H9 (cell line): ENCODE measurements at regions not wholly inside any gene's neighbourhood (a gene's known extent, or its start where the extent isn't known, plus 50 kb on each side); places are given as distances from the start of the nearest gene placed in this dataset.

Source experiments
- DNase-seq: peaks from one replicate; pipeline ENCODE4 v3.0.0-alpha.2; 2017
- H2AFZ ChIP-seq: one replicate; pipeline ENCODE4 v1.6.1; 2013; ENCODE audit warnings: mild to moderate bottlenecking, low read length, control low read depth, moderate library complexity
- H2AK5ac ChIP-seq: 2 replicates; pipeline ENCODE4 v1.6.1; 2013; ENCODE audit warnings: low read length, control low read depth, mixed read lengths; ENCODE audit not compliant: insufficient read length
- H2BK120ac ChIP-seq: one replicate; pipeline ENCODE4 v1.6.1; 2013; ENCODE audit warnings: low read depth, mild to moderate bottlenecking, low read length, control low read depth, inconsistent platforms; ENCODE audit not compliant: poor library complexity, severe bottlenecking
- H2BK12ac ChIP-seq: 2 replicates; pipeline ENCODE4 v1.6.1; 2013; ENCODE audit warnings: low read length, control low read depth, mixed read lengths, low read depth; ENCODE audit not compliant: insufficient read length
- H2BK15ac ChIP-seq: 2 replicates; pipeline ENCODE4 v1.6.1; 2013; ENCODE audit warnings: low read depth, low read length, control low read depth
- H2BK20ac ChIP-seq: one replicate; pipeline ENCODE4 v1.6.1; 2013; ENCODE audit warnings: low read depth, mild to moderate bottlenecking, low read length, control low read depth, inconsistent platforms; ENCODE audit not compliant: poor library complexity, severe bottlenecking
- H2BK5ac ChIP-seq: 2 replicates; pipeline ENCODE4 v1.6.1; 2013; ENCODE audit warnings: low read length, control low read depth, mixed read lengths; ENCODE audit not compliant: insufficient read length
- H3K14ac ChIP-seq: 2 replicates; pipeline ENCODE4 v1.6.1; 2013; ENCODE audit warnings: low read length, control low read depth; ENCODE audit not compliant: insufficient read depth
- H3K18ac ChIP-seq: 2 replicates; pipeline ENCODE4 v1.6.1; 2013; ENCODE audit warnings: low read depth, mild to moderate bottlenecking, mixed read lengths, low read length, control low read depth; ENCODE audit not compliant: insufficient read length
- H3K23ac ChIP-seq: 2 replicates; pipeline ENCODE4 v1.6.1; 2013; ENCODE audit warnings: low read length, control low read depth, mixed read lengths, low read depth; ENCODE audit not compliant: insufficient read length
- H3K23me2 ChIP-seq: 2 replicates; pipeline ENCODE4 v1.6.1; 2013; ENCODE audit warnings: low read depth, mild to moderate bottlenecking, mixed read lengths, low read length, control low read depth; ENCODE audit not compliant: insufficient read length, poor library complexity, severe bottlenecking
- H3K27ac ChIP-seq: 2 replicates; pipeline ENCODE4 v1.5.1; 2013; ENCODE audit warnings: low read length, control low read depth, mixed read lengths, low read depth; ENCODE audit not compliant: insufficient read length
- H3K27me3 ChIP-seq: 2 replicates; pipeline ENCODE4 v1.6.1; 2013; ENCODE audit warnings: low read length, control low read depth, inconsistent platforms; ENCODE audit not compliant: insufficient read depth
- H3K4ac ChIP-seq: 2 replicates; pipeline ENCODE4 v1.6.1; 2013; ENCODE audit warnings: low read depth, mild to moderate bottlenecking, control low read depth, inconsistent platforms, low read length, moderate library complexity
- H3K4me1 ChIP-seq: 2 replicates; pipeline ENCODE4 v1.6.1; 2013; ENCODE audit warnings: low read length, control low read depth, inconsistent platforms; ENCODE audit not compliant: insufficient read depth
- H3K4me2 ChIP-seq: 2 replicates; pipeline ENCODE4 v1.6.1; 2013; ENCODE audit warnings: low read length, control low read depth, mixed read lengths; ENCODE audit not compliant: insufficient read length, insufficient read depth
- H3K56ac ChIP-seq: 2 replicates; pipeline ENCODE4 v1.6.1; 2013; ENCODE audit warnings: low read depth, mild to moderate bottlenecking, mixed read lengths, low read length, control low read depth; ENCODE audit not compliant: insufficient read length
- H3K79me1 ChIP-seq: 2 replicates; pipeline ENCODE4 v1.6.1; 2013; ENCODE audit warnings: low read depth, mild to moderate bottlenecking, moderate library complexity, low read length, control low read depth, inconsistent platforms; ENCODE audit not compliant: insufficient read depth, poor library complexity, severe bottlenecking
- H3K79me2 ChIP-seq: 2 replicates; pipeline ENCODE4 v1.6.1; 2013; ENCODE audit warnings: low read length, control low read depth, inconsistent platforms; ENCODE audit not compliant: insufficient read depth
- H3K9ac ChIP-seq: 2 replicates; pipeline ENCODE4 v1.6.1; 2013; ENCODE audit warnings: low read length, control low read depth, mixed read lengths; ENCODE audit not compliant: insufficient read length; ENCODE audit errors: extremely low read depth
- H3K9me3 ChIP-seq: one replicate; pipeline ENCODE4 v1.6.1; 2013; ENCODE audit warnings: low read depth, low read length, inconsistent platforms; ENCODE audit not compliant: control insufficient read depth
- H3T11ph ChIP-seq: one replicate; pipeline ENCODE4 v1.6.1; 2013; ENCODE audit warnings: mild to moderate bottlenecking, low read length, control low read depth, inconsistent platforms
- H4K20me1 ChIP-seq: one replicate; pipeline ENCODE4 v1.6.1; 2013; ENCODE audit not compliant: control insufficient read depth, insufficient read length, insufficient read depth
- H4K5ac ChIP-seq: 2 replicates; pipeline ENCODE4 v1.6.1; 2013; ENCODE audit warnings: low read depth, mild to moderate bottlenecking, mixed read lengths, low read length, control low read depth; ENCODE audit not compliant: insufficient read length
- H4K8ac ChIP-seq: replicated peaks from 2 replicates; pipeline ENCODE4 v1.6.1; 2013; ENCODE audit warnings: low read length, control low read depth, mixed read lengths, low read depth; ENCODE audit not compliant: insufficient read length
- H4K91ac ChIP-seq: 2 replicates; pipeline ENCODE4 v1.6.1; 2013; ENCODE audit warnings: low read depth, mild to moderate bottlenecking, moderate library complexity, mixed read lengths, low read length, control low read depth; ENCODE audit not compliant: insufficient read length
- H3K27ac Mint-ChIP-seq, 3 experiments: 2 replicates in 2 of 3; 3 replicates in 1 of 3; pipeline ENCODE4 v1.8.0; 2020 to 2021; ENCODE audit warnings: mixed read lengths in 3 of 3, mild to moderate bottlenecking in 1 of 3, moderate library complexity in 1 of 3
- H3K27me3 Mint-ChIP-seq: 2 replicates; pipeline ENCODE4 v1.8.0; 2021; ENCODE audit warnings: low read depth, mild to moderate bottlenecking, moderate library complexity, mixed read lengths
- H3K36me3 Mint-ChIP-seq, 3 experiments: 2 replicates in 2 of 3; 3 replicates in 1 of 3; pipeline ENCODE4 v1.8.0; 2020 to 2021; ENCODE audit warnings: low read depth in 3 of 3, mixed read lengths in 3 of 3; ENCODE audit not compliant: insufficient read depth in 1 of 3
- H3K4me1 Mint-ChIP-seq, 2 experiments: 2 replicates each; pipeline ENCODE4 v1.8.0; 2020; ENCODE audit warnings: mixed read lengths in 2 of 2
- H3K4me3 Mint-ChIP-seq, 2 experiments: 2 replicates in 1 of 2; 3 replicates in 1 of 2; pipeline ENCODE4 v1.8.0; 2020 to 2021; ENCODE audit warnings: mild to moderate bottlenecking in 2 of 2, mixed read lengths in 2 of 2, moderate library complexity in 1 of 2
- H3K9me3 Mint-ChIP-seq, 2 experiments: 2 replicates in 1 of 2; 3 replicates in 1 of 2; pipeline ENCODE4 v1.8.0; 2020; ENCODE audit warnings: mild to moderate bottlenecking in 2 of 2, mixed read lengths in 2 of 2, moderate library complexity in 1 of 2
- WGBS: extraction: QIAGEN DNeasy Blood & Tissue Kit; methylation state at CpG from one replicate; pipeline ENCODE4 v1.1.7; 2013; ENCODE audit warnings: missing lambda C conversion rate, low lambda C conversion rate, mixed read lengths; ENCODE audit not compliant: insufficient read length; ENCODE audit errors: extremely low coverage; 5-methylcytosine and 5-hydroxymethylcytosine counted together
- TF ChIP-seq, protein P1 (sequence below): fragments of 200-600 bp; sonication (generic); conservative IDR thresholded peaks from 3 replicates; pipeline ENCODE4 v1.8.0; 2021; ENCODE audit warnings: antibody characterized with exemption, mild to moderate bottlenecking

DNA sequence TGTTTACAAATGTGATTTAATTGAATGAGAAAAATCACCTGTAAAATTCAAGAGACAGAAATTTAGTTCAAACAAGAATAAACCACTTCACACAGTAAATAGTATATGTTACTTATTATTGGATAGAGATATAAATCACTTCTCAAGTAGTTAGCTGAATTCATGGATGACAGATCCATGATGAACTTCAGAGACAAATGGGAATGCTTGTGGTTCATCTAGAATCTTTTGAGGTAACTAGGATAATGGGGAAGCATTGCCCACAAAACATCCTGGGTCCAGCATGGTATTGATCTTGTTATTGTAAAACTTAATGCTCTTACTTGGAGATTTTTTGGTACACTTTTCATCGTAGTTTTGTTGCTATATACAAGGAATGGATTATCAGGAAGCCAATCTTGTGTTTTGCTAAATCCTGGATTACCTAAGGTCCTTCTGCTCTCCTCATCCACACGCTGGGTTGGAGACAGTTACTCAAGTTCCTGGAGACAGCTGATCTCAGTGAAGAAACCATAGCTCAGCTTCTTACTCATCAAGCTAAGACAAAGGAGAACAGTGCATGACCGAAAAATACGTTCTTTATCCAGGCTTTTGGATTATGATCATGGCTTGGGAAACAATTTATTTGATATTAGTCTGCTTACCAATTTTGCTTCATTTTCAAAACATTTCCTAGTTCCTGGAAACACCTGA, 142.5 kb upstream of the PREP start:
- Histone ChIP-seq H3K23ac (no peak overlapping the region), H3K9me3 (no peaks in the 10 kb centered on the region), H4K20me1 (no peaks in the 10 kb centered on the region), H4K5ac (no peak overlapping the region), H3K18ac (no peak overlapping the region), H3K27me3 (no peaks in the 10 kb centered on the region), H2AFZ (no peak overlapping the region), H4K8ac (no peak overlapping the region), H2AK5ac (no peak overlapping the region), H3K79me1 (no peaks in the 10 kb centered on the region), H3K9ac (no peak overlapping the region), H3K14ac (no peak overlapping the region), H2BK15ac (no peak overlapping the region), H2BK120ac (no peak overlapping the region), H3T11ph (no peak overlapping the region), H2BK12ac (no peak overlapping the region), H3K23me2 (no peaks in the 10 kb centered on the region), H3K4me2 (no peak overlapping the region), H3K4me1 (no peaks in the 10 kb centered on the region), H2BK20ac (no peak overlapping the region), H4K91ac (no peak overlapping the region), H3K4ac (no peak overlapping the region), H3K56ac (no peak overlapping the region), H3K27ac (no peak overlapping the region), H3K79me2 (no peaks in the 10 kb centered on the region), H2BK5ac (no peak overlapping the region)
- no peaks in the 10 kb centered on the region; a peak in 1 of 5 replicates for H3K9me3 Mint-ChIP-seq
- no CpG with 5 or more reads among the region's 4 CpGs for WGBS
- no peaks in the 10 kb centered on the region; a peak in 1 of 7 replicates for H3K36me3 Mint-ChIP-seq
- DNase-seq: no peak
- TF ChIP-seq, protein P1, sequence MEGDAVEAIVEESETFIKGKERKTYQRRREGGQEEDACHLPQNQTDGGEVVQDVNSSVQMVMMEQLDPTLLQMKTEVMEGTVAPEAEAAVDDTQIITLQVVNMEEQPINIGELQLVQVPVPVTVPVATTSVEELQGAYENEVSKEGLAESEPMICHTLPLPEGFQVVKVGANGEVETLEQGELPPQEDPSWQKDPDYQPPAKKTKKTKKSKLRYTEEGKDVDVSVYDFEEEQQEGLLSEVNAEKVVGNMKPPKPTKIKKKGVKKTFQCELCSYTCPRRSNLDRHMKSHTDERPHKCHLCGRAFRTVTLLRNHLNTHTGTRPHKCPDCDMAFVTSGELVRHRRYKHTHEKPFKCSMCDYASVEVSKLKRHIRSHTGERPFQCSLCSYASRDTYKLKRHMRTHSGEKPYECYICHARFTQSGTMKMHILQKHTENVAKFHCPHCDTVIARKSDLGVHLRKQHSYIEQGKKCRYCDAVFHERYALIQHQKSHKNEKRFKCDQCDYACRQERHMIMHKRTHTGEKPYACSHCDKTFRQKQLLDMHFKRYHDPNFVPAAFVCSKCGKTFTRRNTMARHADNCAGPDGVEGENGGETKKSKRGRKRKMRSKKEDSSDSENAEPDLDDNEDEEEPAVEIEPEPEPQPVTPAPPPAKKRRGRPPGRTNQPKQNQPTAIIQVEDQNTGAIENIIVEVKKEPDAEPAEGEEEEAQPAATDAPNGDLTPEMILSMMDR: no peak
- H3K4me1 Mint-ChIP-seq: no peaks in the 10 kb centered on the region
- H3K27ac Mint-ChIP-seq: no peak overlapping the region
- H3K27me3 Mint-ChIP-seq: no peaks in the 10 kb centered on the region
- H3K4me3 Mint-ChIP-seq: no peak overlapping the region
